ENCODE measurements at regions not wholly inside any gene's neighbourhood (a gene's known extent, or its start where the extent isn't known, plus 50 kb on each side); places are given as distances from the start of the nearest gene placed in this dataset.

GRCh38 chr16:13390093-13390985 lies 488.9 kb downstream of the SHISA9 start:
- Histone ChIP-seq H4K8ac (replicated peaks; ENCODE audit: insufficient read length, low read depth, low read length) (no peak overlapping the region), H3K27ac (ENCODE audit: insufficient read length, low read depth, low read length) (no peak overlapping the region), H3K18ac (ENCODE audit: insufficient read length, low read depth, low read length) (no peak overlapping the region), H2BK20ac (ENCODE audit: low read depth, low read length, poor library complexity, severe bottlenecking) (no peak overlapping the region), H3K9ac (ENCODE audit: extremely low read depth, insufficient read length, low read length) (no peak overlapping the region), H2AFZ (ENCODE audit: low read length) (no peak overlapping the region), H3K4me1 (ENCODE audit: insufficient read depth, low read length) (no peaks in the 10 kb centered on the region), H3K79me1 (ENCODE audit: insufficient read depth, low read depth, low read length, poor library complexity, severe bottlenecking) (no peaks in the 10 kb centered on the region), H2AK5ac (ENCODE audit: insufficient read length, low read length) (no peak overlapping the region), H4K20me1 (ENCODE audit: control insufficient read depth, insufficient read depth, insufficient read length) (no peaks in the 10 kb centered on the region), H3K79me2 (ENCODE audit: insufficient read depth, low read length) (no peaks in the 10 kb centered on the region), H3K27me3 (ENCODE audit: insufficient read depth, low read length) (no peaks in the 10 kb centered on the region), H3K56ac (ENCODE audit: insufficient read length, low read depth, low read length) (no peak overlapping the region), H3K9me3 (ENCODE audit: control insufficient read depth, low read depth, low read length) (peaks cover 10% of the 10 kb centered on the region), H3K23ac (ENCODE audit: insufficient read length, low read depth, low read length) (no peak overlapping the region), H2BK120ac (ENCODE audit: low read depth, low read length, poor library complexity, severe bottlenecking) (no peak overlapping the region), H4K91ac (ENCODE audit: insufficient read length, low read depth, low read length) (no peak overlapping the region), H3K4me2 (ENCODE audit: insufficient read depth, insufficient read length, low read length) (no peak overlapping the region), H4K5ac (ENCODE audit: insufficient read length, low read depth, low read length) (peak overlapping the region; percentile 57), H2BK5ac (ENCODE audit: insufficient read length, low read length) (no peak overlapping the region), H2BK12ac (ENCODE audit: insufficient read length, low read depth, low read length) (no peak overlapping the region), H3K4ac (ENCODE audit: low read depth, low read length) (no peak overlapping the region), H3K14ac (ENCODE audit: insufficient read depth, low read length) (no peak overlapping the region), H3T11ph (ENCODE audit: low read length) (no peak overlapping the region), H3K23me2 (ENCODE audit: insufficient read length, low read depth, low read length, poor library complexity, severe bottlenecking) (no peaks in the 10 kb centered on the region), H2BK15ac (ENCODE audit: low read depth, low read length) (no peak overlapping the region)
- peaks cover 0 to 6% of the 10 kb centered on the region in 2 experiments; a peak in 1 of 4 replicates for H3K4me1 Mint-ChIP-seq
- TF ChIP-seq CTCF (conservative IDR thresholded peaks at IDR 0.05) = no peak
- H3K27me3 Mint-ChIP-seq (ENCODE audit: low read depth) = peaks cover 1% of the 10 kb centered on the region; the same call in 1 of the 2 replicates
- WGBS (ENCODE audit: extremely low coverage, insufficient read length, low lambda C conversion rate) = no CpG with 5 or more reads among the region's 7 CpGs
- no peak overlapping the region for H3K27ac Mint-ChIP-seq
- H3K4me3 Mint-ChIP-seq = no peak overlapping the region
- DNase-seq = no peak
- peaks cover 10 to 33% (median 15%) of the 10 kb centered on the region in 3 experiments for H3K36me3 Mint-ChIP-seq (ENCODE audit: insufficient read depth in 1 of 3, low read depth in 3 of 3)
- peaks cover 30 to 31% of the 10 kb centered on the region in 2 experiments for H3K9me3 Mint-ChIP-seq
